T-helper 2 cell treated with Interferon-gamma antibody and Interleukin-4, amounts not matched to agents 5 μg/mL and 100 μg/mL, for 36 hours (primary cell): ENCODE measurements at regions not wholly inside any gene's neighbourhood (a gene's known extent, or its start where the extent isn't known, plus 50 kb on each side); places are given as distances from the start of the nearest gene placed in this dataset.

Experiments
- DNase-seq: peaks from one replicate; pipeline ENCODE4 v3.0.0; 2021; ENCODE audit warnings: low spot score
- H3K27ac Mint-ChIP-seq: one replicate; pipeline ENCODE4 v1.8.0; 2021; ENCODE audit warnings: mild to moderate bottlenecking, mixed read lengths
- H3K27me3 Mint-ChIP-seq: one replicate; pipeline ENCODE4 v1.8.0; 2021; ENCODE audit warnings: low read depth, mixed read lengths
- H3K36me3 Mint-ChIP-seq: one replicate; pipeline ENCODE4 v1.8.0; 2021; ENCODE audit warnings: low read depth, mixed read lengths
- H3K4me1 Mint-ChIP-seq: one replicate; pipeline ENCODE4 v1.8.0; 2021; ENCODE audit warnings: low read depth, mixed read lengths
- H3K4me3 Mint-ChIP-seq: one replicate; pipeline ENCODE4 v1.8.0; 2022; ENCODE audit warnings: mild to moderate bottlenecking, moderate library complexity, mixed read lengths
- H3K9me3 Mint-ChIP-seq: one replicate; pipeline ENCODE4 v1.8.0; 2021; ENCODE audit warnings: mixed read lengths

DNA sequence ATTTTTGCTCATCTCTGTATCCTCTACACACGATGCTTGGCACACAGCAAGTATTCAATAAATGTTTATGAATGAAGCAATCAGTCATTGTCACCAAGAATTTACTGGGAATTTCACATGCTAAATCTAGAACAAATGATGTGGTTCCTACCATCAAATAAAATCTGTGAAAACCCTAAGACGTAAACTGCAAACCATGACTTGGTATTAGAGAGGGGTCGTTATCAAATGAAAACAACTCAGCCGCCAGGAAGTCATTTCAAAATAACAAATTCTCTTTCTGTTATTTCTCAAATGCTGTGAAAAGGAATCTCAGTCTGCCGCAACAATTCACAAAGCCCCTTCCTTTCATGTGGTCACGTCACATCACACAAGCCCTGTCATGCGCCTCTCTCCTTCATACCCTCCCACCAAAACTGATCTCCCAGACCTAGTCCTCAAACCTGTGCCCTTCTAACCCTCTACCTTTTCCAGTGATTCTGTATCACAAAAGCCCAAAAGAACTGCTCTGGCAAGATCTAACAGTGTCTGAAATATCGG is 173.6 kb downstream of the DEPDC1B start:
- Mint-ChIP-seq H3K9me3 (no peaks in the 10 kb centered on the region), H3K27me3 (peaks cover 7% of the 10 kb centered on the region), H3K4me3 (no peak overlapping the region), H3K27ac (no peak overlapping the region), H3K36me3 (no peaks in the 10 kb centered on the region), H3K4me1 (peaks cover 4% of the 10 kb centered on the region)
- no peak for DNase-seq

DNA sequence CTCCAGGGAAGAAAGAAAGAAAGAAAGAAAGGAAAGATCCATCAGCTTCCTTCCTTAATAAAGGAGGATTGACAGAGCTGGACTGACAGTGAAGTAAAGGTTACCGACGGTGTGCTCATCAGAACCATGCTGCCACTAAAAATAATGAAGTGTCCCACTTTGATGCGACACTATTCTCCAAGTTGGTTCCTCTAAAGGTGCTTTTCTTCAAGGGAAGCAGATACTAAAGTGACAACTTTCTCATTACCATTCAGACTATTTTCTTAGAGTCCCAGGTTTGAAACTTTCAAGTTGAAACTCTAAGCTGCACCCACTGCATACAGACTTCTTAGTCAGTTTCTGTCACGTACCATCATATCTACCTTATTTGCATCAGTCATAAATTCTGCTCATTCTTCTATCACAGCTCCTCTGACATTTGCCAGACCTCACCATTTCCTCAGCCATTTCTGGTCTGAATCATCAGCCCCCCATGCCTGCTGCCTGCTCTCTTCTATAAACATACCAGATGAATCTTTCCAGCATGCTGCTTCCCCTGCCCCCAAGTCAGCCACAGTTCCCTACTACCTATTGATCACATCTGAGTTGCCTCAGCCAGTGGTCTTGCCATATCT is 177.6 kb downstream of the DEPDC1B start:
- DNase-seq: no peak
- H3K27ac Mint-ChIP-seq: no peak overlapping the region
- no peaks in the 10 kb centered on the region for H3K36me3 Mint-ChIP-seq
- peaks cover 15% of the 10 kb centered on the region for H3K27me3 Mint-ChIP-seq
- no peak overlapping the region for H3K4me3 Mint-ChIP-seq
- H3K4me1 Mint-ChIP-seq: peaks cover 6% of the 10 kb centered on the region
- no peaks in the 10 kb centered on the region for H3K9me3 Mint-ChIP-seq

DNA sequence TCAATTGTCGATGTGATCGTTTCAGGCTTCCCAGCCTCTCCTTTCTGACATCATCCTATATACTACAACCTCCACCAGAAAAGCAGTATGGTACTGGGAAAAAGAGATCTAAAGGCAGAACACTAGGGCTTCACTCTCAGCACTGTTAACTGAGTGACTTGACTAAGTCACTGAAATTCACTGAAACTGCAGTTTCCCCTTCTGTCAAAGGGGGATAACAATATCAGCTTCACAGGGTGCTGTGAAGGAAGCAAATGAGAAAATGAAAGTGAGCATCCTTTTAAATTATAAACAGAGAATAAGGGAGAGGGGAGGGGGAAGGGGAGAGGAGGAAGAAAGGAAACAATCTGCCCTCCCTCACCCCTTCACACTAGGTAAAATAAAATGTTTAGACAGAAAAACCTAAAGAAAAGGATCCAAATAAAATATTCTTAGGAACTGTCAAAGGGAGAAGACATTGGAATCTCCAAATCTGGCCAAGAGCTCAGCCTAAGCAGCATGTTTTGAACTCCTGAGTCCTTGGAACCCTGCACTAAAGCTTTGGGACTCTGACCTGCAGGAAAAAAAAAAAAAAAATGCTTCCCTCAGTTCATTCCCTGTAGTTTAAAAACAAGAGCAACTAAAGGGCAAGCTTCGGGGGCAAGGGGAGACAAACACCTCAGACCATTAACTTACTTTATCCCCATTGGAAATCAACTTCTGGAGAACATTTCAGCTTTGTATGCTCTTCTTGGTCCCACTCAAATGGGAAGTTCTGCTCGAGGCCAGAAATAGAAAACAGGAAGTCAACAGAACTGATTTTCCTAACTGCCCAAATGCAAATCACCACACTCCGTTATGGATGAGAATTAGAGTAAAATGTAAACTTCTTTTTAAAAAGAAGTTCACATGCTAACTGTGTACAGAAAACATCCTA is 178.3 kb downstream of the DEPDC1B start:
- H3K9me3 Mint-ChIP-seq: no peaks in the 10 kb centered on the region
- DNase-seq: no peak
- peaks cover 5% of the 10 kb centered on the region for H3K4me1 Mint-ChIP-seq
- H3K27ac Mint-ChIP-seq: no peak overlapping the region
- H3K36me3 Mint-ChIP-seq: no peaks in the 10 kb centered on the region
- H3K4me3 Mint-ChIP-seq: peak overlapping the region; percentile 6
- peaks cover 14% of the 10 kb centered on the region for H3K27me3 Mint-ChIP-seq

DNA sequence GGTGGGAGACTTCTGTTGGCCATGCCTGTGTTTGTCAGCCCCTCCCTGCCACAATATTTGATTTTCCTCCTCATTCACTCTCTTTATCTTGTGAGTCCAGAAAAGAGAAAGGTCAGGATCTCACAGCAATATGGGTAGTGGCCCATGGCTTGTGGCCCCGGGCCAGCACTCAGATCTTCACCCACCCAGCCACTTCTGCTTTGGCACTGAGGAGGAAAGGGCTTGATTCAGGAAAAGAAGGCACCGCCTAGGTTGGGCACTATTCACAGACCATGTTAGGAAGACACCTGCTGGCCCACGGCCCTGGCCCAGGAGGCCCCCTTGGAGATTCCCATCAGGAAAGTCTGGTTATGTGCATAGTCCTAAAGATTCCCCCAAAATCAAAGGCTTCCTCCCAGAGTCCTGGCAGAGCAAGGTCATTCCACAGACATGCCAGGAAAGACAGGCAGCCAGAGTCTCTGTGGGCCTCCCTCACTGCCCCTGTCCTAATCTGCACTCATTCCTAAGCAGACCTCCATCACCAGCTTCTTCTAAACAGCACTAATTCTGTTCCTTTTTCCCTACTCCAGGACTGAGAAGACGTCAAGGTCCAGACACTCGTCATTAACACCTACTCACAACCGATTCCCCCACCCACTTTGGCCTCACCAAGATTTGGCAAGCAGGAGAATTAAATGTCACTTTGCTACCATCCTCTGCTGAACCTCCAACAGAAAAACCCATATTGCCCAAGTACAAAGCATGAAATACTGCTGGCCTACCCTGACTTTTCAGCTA is 179.3 kb downstream of the DEPDC1B start:
- Mint-ChIP-seq H3K4me1 (peaks cover 4% of the 10 kb centered on the region), H3K9me3 (no peaks in the 10 kb centered on the region), H3K4me3 (no peak overlapping the region), H3K27ac (no peak overlapping the region), H3K36me3 (no peaks in the 10 kb centered on the region), H3K27me3 (peaks cover 11% of the 10 kb centered on the region)
- DNase-seq: no peak

DNA sequence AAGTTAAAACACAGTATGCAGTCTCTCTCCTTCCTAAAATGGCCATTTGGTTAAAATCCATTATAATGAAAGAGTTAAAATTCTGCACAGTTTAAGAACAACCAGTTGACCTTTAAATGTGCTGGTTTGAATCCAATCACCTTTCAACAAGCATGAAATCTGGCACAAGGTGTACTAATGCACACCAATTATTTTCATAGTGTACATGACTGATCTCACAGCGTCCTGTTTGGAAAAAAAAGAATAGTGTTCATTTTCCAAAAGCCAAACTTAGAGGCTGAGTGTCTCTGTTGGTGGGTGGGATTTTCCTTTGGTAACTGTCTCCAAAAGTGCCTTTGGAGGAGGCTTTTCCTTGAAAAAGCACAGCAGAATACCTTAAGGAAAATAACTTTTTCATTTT is 180.6 kb downstream of the DEPDC1B start:
- H3K9me3 Mint-ChIP-seq: no peaks in the 10 kb centered on the region
- peaks cover 4% of the 10 kb centered on the region for H3K4me1 Mint-ChIP-seq
- DNase-seq: no peak
- no peak overlapping the region for H3K27ac Mint-ChIP-seq
- H3K27me3 Mint-ChIP-seq: peaks cover 9% of the 10 kb centered on the region
- H3K4me3 Mint-ChIP-seq: no peak overlapping the region
- H3K36me3 Mint-ChIP-seq: no peaks in the 10 kb centered on the region

DNA sequence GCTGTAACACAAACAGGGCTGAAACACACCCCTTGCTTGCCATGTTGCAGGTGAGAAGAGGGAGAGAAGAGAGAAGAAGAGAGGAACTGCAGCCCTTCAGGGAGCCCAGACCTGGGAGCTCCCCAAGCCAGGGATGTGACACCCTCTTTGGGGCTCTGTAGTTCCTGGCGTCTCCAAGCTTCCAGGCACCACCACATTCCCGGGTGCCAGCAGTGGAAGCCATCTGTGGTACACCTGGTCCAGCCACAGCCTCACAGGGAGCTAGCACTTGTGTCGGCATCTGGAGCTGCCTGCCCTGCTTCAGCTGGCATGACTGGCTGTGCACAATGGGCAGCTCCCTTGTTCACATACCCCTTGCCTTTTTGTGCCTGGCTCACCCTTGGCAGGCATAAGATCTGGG is 182.1 kb downstream of the DEPDC1B start:
- no peak overlapping the region for H3K27ac Mint-ChIP-seq
- no peak for DNase-seq
- H3K27me3 Mint-ChIP-seq: peaks cover 12% of the 10 kb centered on the region
- H3K9me3 Mint-ChIP-seq: no peaks in the 10 kb centered on the region
- no peaks in the 10 kb centered on the region for H3K36me3 Mint-ChIP-seq
- peaks cover 4% of the 10 kb centered on the region for H3K4me1 Mint-ChIP-seq
- H3K4me3 Mint-ChIP-seq: no peak overlapping the region

DNA sequence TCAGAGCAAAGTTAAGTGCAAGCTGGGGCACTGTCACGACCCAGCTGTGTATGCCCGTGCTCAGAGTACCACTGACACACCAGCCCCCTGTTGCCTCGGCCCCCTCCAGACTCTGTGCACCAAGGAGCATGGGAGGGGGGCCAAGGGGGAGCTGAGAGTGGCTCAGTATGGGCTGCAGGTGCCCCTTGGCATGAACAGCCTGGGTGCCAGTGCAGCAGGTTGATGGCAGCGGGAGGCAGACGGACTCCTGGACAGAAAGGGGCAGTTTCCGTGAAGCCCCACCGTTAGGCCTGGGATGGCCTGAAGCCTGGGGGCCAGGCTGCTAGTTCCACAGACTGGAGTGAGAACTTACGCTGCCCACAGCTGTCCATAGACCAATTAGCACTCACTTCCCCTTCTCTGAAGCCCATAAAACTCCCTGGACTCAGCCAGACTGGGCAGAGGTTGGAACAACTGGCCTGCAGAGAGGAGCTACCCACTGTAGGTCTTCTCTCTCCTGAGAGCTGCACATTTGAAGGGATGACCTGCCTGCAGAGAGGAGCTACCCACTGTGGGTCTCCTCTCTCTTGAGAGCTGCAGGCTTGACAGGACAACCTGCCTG is 182.8 kb downstream of the DEPDC1B start:
- H3K27me3 Mint-ChIP-seq: peaks cover 12% of the 10 kb centered on the region
- H3K36me3 Mint-ChIP-seq: no peaks in the 10 kb centered on the region
- H3K4me3 Mint-ChIP-seq: no peak overlapping the region
- H3K9me3 Mint-ChIP-seq: no peaks in the 10 kb centered on the region
- peaks cover 4% of the 10 kb centered on the region for H3K4me1 Mint-ChIP-seq
- H3K27ac Mint-ChIP-seq: no peak overlapping the region
- DNase-seq: no peak

DNA sequence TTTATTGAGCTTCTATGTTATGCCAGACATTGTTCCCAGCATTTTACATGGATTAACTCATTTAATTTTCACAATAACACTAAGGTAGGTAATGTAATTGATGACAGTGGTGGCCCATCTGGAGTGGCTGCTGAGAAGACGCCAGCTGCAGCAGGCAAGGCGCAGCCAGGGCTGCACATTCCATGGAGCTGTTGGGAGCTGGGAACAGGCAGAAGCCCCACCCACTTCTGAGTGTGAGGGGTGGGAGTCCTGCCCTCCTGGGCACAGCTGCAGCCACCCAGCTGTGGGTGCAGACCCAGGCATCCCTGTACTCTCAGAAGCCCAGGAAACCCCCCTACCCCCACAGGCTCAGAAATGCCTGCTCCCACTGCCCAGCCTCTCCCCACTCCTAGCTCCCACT is 183.3 kb downstream of the DEPDC1B start:
- no peaks in the 10 kb centered on the region for H3K36me3 Mint-ChIP-seq
- H3K9me3 Mint-ChIP-seq: no peaks in the 10 kb centered on the region
- no peak overlapping the region for H3K27ac Mint-ChIP-seq
- H3K27me3 Mint-ChIP-seq: peaks cover 12% of the 10 kb centered on the region
- no peak for DNase-seq
- H3K4me1 Mint-ChIP-seq: peaks cover 4% of the 10 kb centered on the region
- H3K4me3 Mint-ChIP-seq: no peak overlapping the region

DNA sequence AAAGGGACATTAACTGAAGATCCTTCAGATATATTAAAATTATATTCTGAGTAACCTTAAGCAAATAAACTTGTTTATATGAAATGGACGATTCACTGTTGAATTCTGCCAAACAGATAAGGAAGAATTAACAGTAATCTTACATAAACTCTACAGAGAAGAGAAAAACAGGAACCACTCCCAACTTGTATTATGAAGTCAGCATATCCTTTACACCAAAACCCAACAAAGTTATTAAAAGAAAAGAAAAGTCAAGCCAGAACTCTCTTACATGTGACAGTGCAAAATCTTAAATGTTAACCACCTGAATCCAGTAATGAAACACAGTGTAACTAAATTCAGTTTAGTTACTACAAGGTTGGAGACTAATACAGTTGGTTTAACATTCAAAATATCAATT is 185.8 kb downstream of the DEPDC1B start:
- peaks cover 3% of the 10 kb centered on the region for H3K27me3 Mint-ChIP-seq
- H3K27ac Mint-ChIP-seq: no peak overlapping the region
- H3K9me3 Mint-ChIP-seq: no peaks in the 10 kb centered on the region
- no peaks in the 10 kb centered on the region for H3K4me1 Mint-ChIP-seq
- no peaks in the 10 kb centered on the region for H3K36me3 Mint-ChIP-seq
- DNase-seq: no peak
- no peak overlapping the region for H3K4me3 Mint-ChIP-seq

DNA sequence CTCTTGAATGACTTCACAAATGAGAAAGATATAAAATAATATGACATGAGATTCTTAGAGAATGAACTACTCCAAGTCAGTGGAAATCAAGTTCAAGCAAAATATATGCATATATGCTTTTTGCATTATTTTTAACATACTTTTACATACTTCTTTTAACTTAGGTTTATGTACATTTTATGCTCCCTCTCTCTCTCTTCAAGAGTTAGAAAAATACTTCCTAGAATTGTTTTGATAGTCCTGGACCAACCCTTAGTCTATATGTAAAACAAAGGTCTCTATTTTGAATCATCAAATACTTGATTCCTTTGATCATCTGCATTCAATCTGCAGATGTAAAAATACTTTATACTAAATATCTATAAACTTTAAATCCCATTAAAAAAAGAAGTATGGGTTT is 187.8 kb downstream of the DEPDC1B start:
- H3K27ac Mint-ChIP-seq: no peak overlapping the region
- H3K27me3 Mint-ChIP-seq: peaks cover 3% of the 10 kb centered on the region
- no peaks in the 10 kb centered on the region for H3K36me3 Mint-ChIP-seq
- no peak for DNase-seq
- no peaks in the 10 kb centered on the region for H3K9me3 Mint-ChIP-seq
- no peak overlapping the region for H3K4me3 Mint-ChIP-seq
- no peaks in the 10 kb centered on the region for H3K4me1 Mint-ChIP-seq

DNA sequence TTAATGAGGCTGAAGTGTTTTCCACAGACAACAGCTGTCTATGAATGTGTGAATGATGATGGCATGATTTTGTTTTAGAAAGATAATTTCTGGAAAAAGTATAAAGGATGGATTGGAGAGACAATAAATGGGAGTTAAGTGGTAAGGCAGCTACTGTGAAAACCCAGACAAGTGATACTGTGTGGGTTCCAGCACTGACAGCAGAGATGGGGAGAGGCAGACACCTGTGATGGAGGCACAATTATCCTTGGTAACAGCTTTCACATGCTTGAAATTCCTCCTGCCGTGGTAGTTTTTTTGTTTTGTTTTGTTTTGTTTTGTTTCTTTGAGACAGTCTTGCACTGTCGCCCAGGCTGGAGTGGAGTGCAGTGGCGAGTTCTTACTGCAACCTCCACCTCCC is 189.3 kb downstream of the DEPDC1B start:
- Mint-ChIP-seq H3K36me3 (no peaks in the 10 kb centered on the region), H3K4me1 (no peaks in the 10 kb centered on the region), H3K27ac (no peak overlapping the region), H3K9me3 (no peaks in the 10 kb centered on the region), H3K4me3 (no peak overlapping the region), H3K27me3 (peaks cover 3% of the 10 kb centered on the region)
- DNase-seq: no peak

DNA sequence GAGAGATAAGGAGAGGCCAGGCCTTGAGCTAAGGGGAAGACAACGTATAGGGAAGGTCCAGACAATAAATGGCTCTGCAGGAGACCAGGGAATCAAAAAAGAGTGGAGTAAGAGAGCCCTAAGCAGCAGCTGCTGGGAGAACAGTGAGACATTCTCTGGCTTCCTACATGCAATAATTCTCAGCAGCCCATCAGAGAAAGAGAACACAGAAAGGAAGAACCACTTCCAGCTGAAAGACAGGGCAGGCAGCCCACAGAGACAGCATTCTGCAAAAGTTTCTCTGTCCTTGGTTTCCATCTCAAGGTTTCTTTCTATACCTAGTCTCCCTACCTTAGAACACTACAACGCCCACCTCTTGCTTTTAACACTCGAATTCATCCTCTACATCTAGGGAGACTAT is 189.9 kb downstream of the DEPDC1B start:
- H3K9me3 Mint-ChIP-seq: no peaks in the 10 kb centered on the region
- H3K36me3 Mint-ChIP-seq: no peaks in the 10 kb centered on the region
- no peaks in the 10 kb centered on the region for H3K4me1 Mint-ChIP-seq
- no peak overlapping the region for H3K4me3 Mint-ChIP-seq
- DNase-seq: no peak
- no peak overlapping the region for H3K27ac Mint-ChIP-seq
- H3K27me3 Mint-ChIP-seq: peaks cover 3% of the 10 kb centered on the region

DNA sequence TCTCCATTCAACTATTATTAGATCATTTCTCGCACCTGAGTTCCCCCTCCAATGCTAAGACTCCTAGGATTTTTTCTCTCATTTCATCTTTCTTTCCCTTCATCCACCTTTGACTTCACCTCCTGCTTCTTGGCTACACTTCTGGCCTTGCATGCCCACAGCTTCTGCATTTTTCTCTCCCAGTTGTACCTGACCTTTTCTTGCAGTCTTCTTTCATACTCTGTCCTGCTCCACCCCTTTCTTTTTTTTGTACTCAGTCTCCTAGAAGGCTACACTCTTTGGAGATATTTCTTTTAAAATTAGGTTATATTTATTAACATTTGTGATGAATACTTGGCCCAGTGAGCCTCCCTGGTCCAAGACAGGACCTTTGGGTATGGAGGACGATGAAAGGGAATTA is 190.4 kb downstream of the DEPDC1B start:
- Mint-ChIP-seq H3K36me3 (no peaks in the 10 kb centered on the region), H3K4me1 (no peaks in the 10 kb centered on the region), H3K4me3 (no peak overlapping the region), H3K9me3 (no peaks in the 10 kb centered on the region), H3K27me3 (peaks cover 3% of the 10 kb centered on the region), H3K27ac (no peak overlapping the region)
- no peak for DNase-seq
